Gastroesophageal sphincter (tissue), 3 donors: ENCODE measurements at regions not wholly inside any gene's neighbourhood (a gene's known extent, or its start where the extent isn't known, plus 50 kb on each side); places are given as distances from the start of the nearest gene placed in this dataset.

ENCODE experiments used
- CTCF ChIP-seq, 4 experiments: fragments of 200-600 bp in 2 of 4; fragments of 450-650 bp in 2 of 4; sonication (generic) in 1 of 4; IDR thresholded peaks; one replicate each; pipeline ENCODE4 v1.5.1; 2017 to 2019; ENCODE audit warnings: antibody characterized with exemption in 4 of 4, mild to moderate bottlenecking in 2 of 4, moderate library complexity in 2 of 4
- EP300 ChIP-seq: sonication (generic); formaldehyde crosslinking; IDR thresholded peaks from one replicate; pipeline ENCODE4 v1.6.1; 2017; ENCODE audit warnings: antibody characterized with exemption, mild to moderate bottlenecking
- POLR2A ChIP-seq, 2 donors: fragments of 450-650 bp; IDR thresholded peaks; one replicate each; pipeline ENCODE4 v1.6.1; 2017; ENCODE audit warnings: antibody characterized with exemption in 2 of 2, mild to moderate bottlenecking in 2 of 2, moderate library complexity in 1 of 2

- TF ChIP-seq CTCF (IDR thresholded peaks at IDR 0.05) (no peak), EP300 (no peak), POLR2A (IDR thresholded peaks at IDR 0.05) (no peak)
These were observed 260.0 kb upstream of the CRY1 start for GRCh38 chr12:107353312-107353711.
